Endothelial cell of umbilical vein (primary cell): ENCODE measurements at regions not wholly inside any gene's neighbourhood (a gene's known extent, or its start where the extent isn't known, plus 50 kb on each side); places are given as distances from the start of the nearest gene placed in this dataset.

Experiments
- BruUV-seq: library from RNA; stranded (reverse); fragments of 400-500 nt; replicated peaks from 2 replicates; lab custom pipeline; 2021; lab: Mats Ljungman, UMichigan
- CTCF ChIA-PET: fragments of 300-600, 350-600 bp; sonication (Branson Sonifier 250); formaldehyde crosslinking; loops from one replicate; lab custom pipeline; 2021; ENCODE audit warnings: antibody characterized with exemption, inconsistent platforms; lab: Charles Lee
- POLR2A ChIA-PET: fragments of 300-600, 350-600 bp; sonication (Branson Sonifier 250); formaldehyde crosslinking; loops from one replicate; lab custom pipeline; 2021; ENCODE audit warnings: antibody characterized with exemption, inconsistent platforms; lab: Charles Lee
- DNase-seq: peaks from one replicate; pipeline ENCODE4 v3.0.0-alpha.2; 2011; ENCODE audit warnings: low read depth, low spot score
- FAIRE-seq: peaks from 2 replicates; lab custom pipeline; 2011; peaks lifted over from hg19 to GRCh38; lab: Jason Lieb, UNC
- H2AFZ ChIP-seq: 2 replicates; pipeline ENCODE4 v1.6.0; 2012; ENCODE audit warnings: low read depth, low read length, control low read depth, inconsistent platforms
- H3K27ac ChIP-seq: 2 replicates; pipeline ENCODE4 v1.5.1; 2011; ENCODE audit warnings: low read depth, mild to moderate bottlenecking, control low read depth, low read length, moderate library complexity; ENCODE audit not compliant: insufficient read depth
- H3K27me3 ChIP-seq, 2 experiments: 2 replicates each; pipeline versions ENCODE4 v1.6.0 to v1.6.1; 2011; ENCODE audit warnings: low read length in 2 of 2, mixed read lengths in 1 of 2; ENCODE audit not compliant: control insufficient read depth in 2 of 2, insufficient read depth in 2 of 2
- H3K36me3 ChIP-seq, 2 experiments: 2 replicates in 1 of 2; 3 replicates in 1 of 2; pipeline ENCODE4 v1.5.1; 2011; ENCODE audit warnings: low read length in 2 of 2, mild to moderate bottlenecking in 1 of 2, moderate library complexity in 1 of 2; ENCODE audit not compliant: control insufficient read depth in 2 of 2, insufficient read depth in 2 of 2; ENCODE audit errors: extremely low read depth in 1 of 2
- H3K4me1 ChIP-seq: 3 replicates; pipeline ENCODE4 v1.5.1; 2011; ENCODE audit warnings: mild to moderate bottlenecking, low read length; ENCODE audit not compliant: control insufficient read depth, insufficient read depth; ENCODE audit errors: extremely low read depth
- H3K4me2 ChIP-seq: 2 replicates; pipeline ENCODE4 v1.6.1; 2011; ENCODE audit warnings: low read length, control low read depth, mixed read lengths; ENCODE audit not compliant: insufficient read depth
- H3K4me3 ChIP-seq, 3 experiments: fragments of 200-600 bp in 1 of 3; sonication (generic), shearing (Covaris generic) in 1 of 3; replicated peaks in 1 of 3; 2 replicates each; pipeline ENCODE4 v1.5.1; 2011 to 2016; ENCODE audit warnings: control low read depth in 3 of 3, low read length in 3 of 3, mild to moderate bottlenecking in 2 of 3, inconsistent platforms in 1 of 3, low read depth in 1 of 3, moderate library complexity in 1 of 3; ENCODE audit not compliant: insufficient read depth in 1 of 3
- H3K79me2 ChIP-seq: 2 replicates; pipeline ENCODE4 v1.6.0; 2012; ENCODE audit warnings: low read length, inconsistent platforms; ENCODE audit not compliant: control insufficient read depth, insufficient read depth
- H3K9ac ChIP-seq: replicated peaks from 2 replicates; pipeline ENCODE3; 2011; ENCODE audit warnings: low read length, control low read depth; ENCODE audit not compliant: insufficient read depth; ENCODE audit errors: extremely low read depth
- H3K9me1 ChIP-seq: replicated peaks from 3 replicates; pipeline ENCODE4 v1.6.0; 2011; ENCODE audit warnings: mild to moderate bottlenecking, low read length; ENCODE audit not compliant: control insufficient read depth, insufficient read depth; ENCODE audit errors: extremely low read depth
- H3K9me3 ChIP-seq: replicated peaks from 2 replicates; pipeline ENCODE4 v1.5.1; 2012; ENCODE audit warnings: low read length, inconsistent platforms; ENCODE audit not compliant: control insufficient read depth, insufficient read depth
- H4K20me1 ChIP-seq: replicated peaks from 2 replicates; pipeline ENCODE3; 2011; ENCODE audit warnings: mild to moderate bottlenecking, low read length; ENCODE audit not compliant: control insufficient read depth, insufficient read depth; ENCODE audit errors: extremely low read depth
- CTCF ChIP-seq, 2 donors: IDR thresholded peaks; 1 replicate in 1 of 2; 2 replicates in 1 of 2; pipeline ENCODE4 v1.5.1; 2011; ENCODE audit warnings: low read length in 2 of 2, mild to moderate bottlenecking in 2 of 2, moderate library complexity in 2 of 2, control low read depth in 1 of 2, inconsistent platforms in 1 of 2, low read depth in 1 of 2; ENCODE audit not compliant: insufficient read depth in 1 of 2; ENCODE audit errors: extremely low read depth in 1 of 2
- EZH2 ChIP-seq: IDR thresholded peaks from 2 replicates; pipeline ENCODE4 v1.6.1; 2012; ENCODE audit warnings: borderline replicate concordance, low read depth, mild to moderate bottlenecking, moderate library complexity, low read length, inconsistent platforms; ENCODE audit not compliant: severe bottlenecking
- FOS ChIP-seq: IDR thresholded peaks from 2 replicates; pipeline ENCODE4 v1.6.1; 2011; ENCODE audit warnings: mild to moderate bottlenecking, low read length, moderate library complexity, borderline replicate concordance; ENCODE audit not compliant: insufficient read depth
- GATA2 ChIP-seq: IDR thresholded peaks from 2 replicates; pipeline ENCODE4 v1.7.0; 2011; ENCODE audit warnings: low read depth, mild to moderate bottlenecking, moderate library complexity, mixed read lengths, low read length; ENCODE audit not compliant: insufficient read length, insufficient read depth
- JUN ChIP-seq: IDR thresholded peaks from 2 replicates; pipeline ENCODE4 v1.6.1; 2011; ENCODE audit warnings: borderline replicate concordance, low read depth; ENCODE audit not compliant: insufficient read length, insufficient read depth
- MAX ChIP-seq: IDR thresholded peaks from 2 replicates; pipeline ENCODE4 v1.6.1; 2011; ENCODE audit not compliant: insufficient read depth, insufficient read length
- MYC ChIP-seq: IDR thresholded peaks from one replicate; pipeline ENCODE4 v1.6.1; 2011; ENCODE audit warnings: mild to moderate bottlenecking, low read depth, low read length
- POLR2A ChIP-seq: IDR thresholded peaks from 2 replicates; pipeline ENCODE4 v1.6.1; 2012; ENCODE audit warnings: low read depth, mild to moderate bottlenecking, control low read depth, low read length
- POLR2AphosphoS5 ChIP-seq: IDR thresholded peaks from 2 replicates; pipeline ENCODE4 v1.6.1; 2012; ENCODE audit warnings: low read depth, mild to moderate bottlenecking, control low read depth, low read length, moderate library complexity; ENCODE audit not compliant: insufficient read depth
- dilution Hi-C: fragments of 300-500 bp; cut with MboI; formaldehyde crosslinking; loops from one replicate; pipeline ENCODE4 v1.15.0; 2019; ENCODE audit warnings: low sequenced_read_pairs; ENCODE audit not compliant: extremely low pct_ligation_motif_present
- intact Hi-C: fragments of 100-400 bp; cut with micrococcal nuclease; formaldehyde crosslinking; loops from one replicate; pipeline ENCODE4 v1.10.0; 2022

GRCh38 chr18:53698907-53699306, 525.6 kb downstream of the MBD2 start:
- no peak for FAIRE-seq
- TF ChIP-seq JUN (no peak), MAX (no peak), GATA2 (no peak), EZH2 (no peak), FOS (no peak), POLR2A (no peak), CTCF (IDR thresholded peaks at IDR 0.05; ENCODE audit: extremely low read depth in 1 of 2, insufficient read depth in 1 of 2, low read depth in 1 of 2, low read length in 2 of 2) (no peak), POLR2AphosphoS5 (no peak), MYC (no peak)
- Histone ChIP-seq H2AFZ (no peak overlapping the region), H3K9me3 (no peaks in the 10 kb centered on the region), H4K20me1 (no peaks in the 10 kb centered on the region), H3K9ac (no peak overlapping the region), H3K79me2 (no peaks in the 10 kb centered on the region), H3K4me3 (no peak overlapping the region), H3K9me1 (no peaks in the 10 kb centered on the region), H3K4me2 (no peak overlapping the region), H3K27ac (no peak overlapping the region), H3K4me1 (no peaks in the 10 kb centered on the region), H3K27me3 (no peaks in the 10 kb centered on the region), H3K36me3 (no peaks in the 10 kb centered on the region)
- no TSS peak for BruUV-seq
- DNase-seq = no peak
- CTCF ChIA-PET = no interaction called here
- intact Hi-C loops (no loop called here), dilution Hi-C loops (no loop called here)
- POLR2A ChIA-PET = no interaction called here
